Anterior cingulate cortex (tissue), 58 donors: ENCODE measurements at regions not wholly inside any gene's neighbourhood (a gene's known extent, or its start where the extent isn't known, plus 50 kb on each side); places are given as distances from the start of the nearest gene placed in this dataset.

Experiments
- DNase-seq, 58 donors: peaks; one replicate each; lab custom pipeline; 2025; lab: John Stamatoyannopoulos, UW

GRCh38 chr12:97267166-97267565 is 195.4 kb upstream of the RMST start:
- no peak for DNase-seq

GRCh38 chr12:97267594-97268202 is 194.9 kb upstream of the RMST start:
- no peak for DNase-seq

GRCh38 chr12:97272471-97272870 is 190.1 kb upstream of the RMST start:
- no peak for DNase-seq

GRCh38 chr12:97274386-97274785 is 188.2 kb upstream of the RMST start:
- peak in 1 of 58 donors; percentile 2 for DNase-seq

GRCh38 chr12:97275256-97275655 is 187.3 kb upstream of the RMST start:
- DNase-seq, result peak in 56 of 58 donors; percentile 12 to 91 (median 74)

- peak in 34 of 58 donors; percentile 2 to 51 (median 20) for DNase-seq
Measured at GRCh38 chr12:97275728-97276590, 186.6 kb upstream of the RMST start.

- DNase-seq, result no peak
Measured at GRCh38 chr12:97276661-97277429, 185.8 kb upstream of the RMST start.

- no peak for DNase-seq
Measured at GRCh38 chr12:97283297-97283696, 179.3 kb upstream of the RMST start.

- DNase-seq, result no peak
Measured at GRCh38 chr12:97288531-97288930, 174.1 kb upstream of the RMST start.

GRCh38 chr12:97292588-97292987 is 170.0 kb upstream of the RMST start:
- no peak for DNase-seq

- no peak for DNase-seq
Measured at GRCh38 chr12:97293541-97293940, 169.1 kb upstream of the RMST start.

- DNase-seq, result no peak
Measured at GRCh38 chr12:97299847-97300246, 162.8 kb upstream of the RMST start.

- DNase-seq, result no peak
Measured at GRCh38 chr12:97300431-97300830, 162.2 kb upstream of the RMST start.

- no peak for DNase-seq
Measured at GRCh38 chr12:97300891-97301290, 161.7 kb upstream of the RMST start.

GRCh38 chr12:97301576-97301975 is 161.0 kb upstream of the RMST start:
- no peak for DNase-seq

- no peak for DNase-seq
Measured at GRCh38 chr12:97305651-97306050, 157.0 kb upstream of the RMST start.

- DNase-seq, result no peak
Measured at GRCh38 chr12:97306147-97306546, 156.5 kb upstream of the RMST start.

GRCh38 chr12:97308576-97309198 is 153.9 kb upstream of the RMST start:
- peak in 1 of 58 donors; percentile 13 for DNase-seq

- DNase-seq, result no peak
Measured at GRCh38 chr12:97309921-97310320, 152.7 kb upstream of the RMST start.

- DNase-seq, result no peak
Measured at GRCh38 chr12:97312570-97313135, 150.0 kb upstream of the RMST start.
